HG02610 (cell line): ENCODE measurements at regions not wholly inside any gene's neighbourhood (a gene's known extent, or its start where the extent isn't known, plus 50 kb on each side); places are given as distances from the start of the nearest gene placed in this dataset.
"Not testable (repeated sequence)": the region's sequence is repeated elsewhere in the genome, so short reads cannot be mapped to it uniquely, and the experiment has no call there.

Experiments
- ATAC-seq: cut with Tn5 transposase; IDR thresholded peaks from one replicate; pipeline ENCODE4 v1.9.1; 2021; ENCODE audit warnings: mild to moderate bottlenecking, moderate library complexity; ENCODE audit not compliant: unreplicated experiment

- ATAC-seq: no peak
These were observed 288.8 kb upstream of the CELF4 start for GRCh38 chr18:37854396-37854795.

GRCh38 chr18:37853706-37854105, 288.1 kb upstream of the CELF4 start:
- ATAC-seq: no peak

GRCh38 chr18:37852464-37852863, 286.9 kb upstream of the CELF4 start:
- no peak for ATAC-seq

DNA sequence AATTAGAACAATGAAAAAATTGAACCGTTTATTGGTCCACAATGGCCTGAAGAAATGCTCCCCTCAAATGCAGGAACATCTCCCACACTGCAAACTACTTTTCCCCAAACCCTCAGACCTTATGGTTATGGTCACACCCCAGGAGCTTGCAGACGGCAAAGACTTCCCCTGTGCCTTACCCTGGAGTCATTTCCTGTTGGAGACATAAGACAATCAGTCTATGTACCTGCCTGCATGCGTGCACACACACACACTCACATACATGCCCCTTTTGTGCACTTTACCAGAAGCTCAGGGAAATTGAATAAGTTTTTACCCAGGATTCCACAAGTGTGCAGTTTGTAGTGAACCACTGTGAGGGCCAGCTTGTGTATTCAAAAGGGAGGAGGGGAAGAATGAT, 281.9 kb upstream of the CELF4 start:
- no peak for ATAC-seq

DNA sequence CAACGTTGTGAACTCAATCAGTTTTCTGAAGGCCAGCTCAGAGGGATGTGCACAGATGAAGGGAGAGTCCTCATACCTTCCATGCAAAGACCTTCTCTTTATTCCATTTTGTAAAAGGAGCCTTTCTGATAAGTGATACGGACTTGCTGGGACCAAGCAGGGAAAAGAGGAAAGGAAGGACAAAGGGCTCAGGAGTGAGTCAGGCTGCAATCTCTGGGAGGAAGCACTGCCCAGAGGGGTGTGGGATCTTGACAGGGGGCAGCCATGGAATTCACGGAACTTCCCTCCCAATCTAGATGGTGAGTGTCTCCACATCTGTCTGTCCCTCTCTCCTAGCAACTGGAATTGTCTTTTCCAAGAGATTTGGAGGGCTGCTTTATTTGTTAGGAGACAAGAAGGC, 281.4 kb upstream of the CELF4 start:
- no peak for ATAC-seq

DNA sequence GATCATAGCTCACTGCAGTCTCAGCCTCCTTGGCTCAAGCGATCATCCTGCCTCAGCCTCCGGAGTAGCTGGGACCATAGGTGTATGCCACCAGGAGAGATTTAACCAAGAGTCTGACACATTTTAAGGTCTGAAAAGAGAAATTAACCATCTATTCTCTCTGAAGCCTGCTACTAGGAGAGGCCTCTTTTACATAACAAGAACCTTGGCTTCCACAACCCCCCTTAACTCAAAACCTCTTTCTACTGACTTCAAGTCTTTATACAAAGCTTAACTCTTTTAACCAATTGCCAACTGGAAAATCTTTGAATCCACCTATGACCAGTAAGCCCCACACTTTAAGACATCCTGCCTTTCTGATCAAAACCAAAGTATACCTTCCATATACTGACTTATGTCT, 279.9 kb upstream of the CELF4 start:
- ATAC-seq: no peak

DNA sequence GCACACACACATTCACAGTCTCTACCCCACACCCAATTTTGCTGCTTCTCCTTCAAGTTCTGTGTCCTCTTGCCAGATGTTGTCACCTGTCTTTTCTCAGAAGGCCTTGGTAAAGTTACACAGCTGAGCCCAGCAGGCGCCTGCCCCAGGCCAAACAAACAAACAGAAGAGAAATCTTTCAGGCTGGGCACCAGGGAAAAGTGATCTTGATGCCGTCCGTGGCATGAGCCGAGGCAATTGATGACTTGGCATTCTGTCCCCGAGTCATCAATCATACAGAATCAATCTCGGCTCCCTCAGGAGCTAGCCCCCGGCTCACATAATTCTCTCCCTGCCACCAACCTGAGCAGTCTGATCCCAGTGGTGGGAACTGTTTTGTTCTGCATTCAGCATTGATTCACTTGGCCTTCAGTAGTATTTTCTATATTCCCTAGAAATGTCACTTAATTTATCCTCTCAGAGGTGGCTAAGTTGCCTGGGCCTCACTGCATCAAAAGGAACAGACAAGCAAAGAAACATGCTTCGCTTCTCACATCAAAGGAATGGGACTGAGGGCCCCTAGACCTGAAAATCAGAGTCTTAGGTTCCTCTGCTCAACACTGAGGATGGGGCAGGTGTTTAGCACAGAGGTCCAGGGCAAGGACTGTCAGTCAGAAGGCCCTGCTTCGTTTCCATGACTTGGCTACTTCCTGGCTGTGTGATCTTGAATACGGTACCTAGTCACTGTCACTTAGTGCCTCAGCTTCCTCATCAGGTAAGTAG, 278.8 kb upstream of the CELF4 start:
- no peak for ATAC-seq

DNA sequence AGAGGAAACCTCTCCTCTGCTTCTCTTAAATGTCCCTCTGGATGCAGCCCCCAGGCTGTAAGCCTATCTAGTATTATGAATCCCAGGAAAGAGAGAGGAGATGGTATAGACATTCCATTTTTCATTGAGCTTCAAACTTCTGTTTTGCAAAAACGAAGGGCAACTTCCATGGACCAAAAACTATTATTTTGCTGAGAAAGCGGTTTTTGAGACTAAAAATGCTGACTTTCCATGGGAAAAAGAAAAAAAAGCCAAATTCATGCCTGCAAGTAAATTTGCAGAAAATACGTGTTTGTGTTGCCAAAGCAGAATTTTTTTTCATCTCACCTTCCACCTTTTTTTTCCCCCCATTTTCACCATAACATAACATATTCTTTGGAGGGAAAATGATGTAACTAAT, 272.5 kb upstream of the CELF4 start:
- ATAC-seq: no peak

- ATAC-seq: no peak
These were observed 270.7 kb upstream of the CELF4 start for GRCh38 chr18:37836071-37836970.

DNA sequence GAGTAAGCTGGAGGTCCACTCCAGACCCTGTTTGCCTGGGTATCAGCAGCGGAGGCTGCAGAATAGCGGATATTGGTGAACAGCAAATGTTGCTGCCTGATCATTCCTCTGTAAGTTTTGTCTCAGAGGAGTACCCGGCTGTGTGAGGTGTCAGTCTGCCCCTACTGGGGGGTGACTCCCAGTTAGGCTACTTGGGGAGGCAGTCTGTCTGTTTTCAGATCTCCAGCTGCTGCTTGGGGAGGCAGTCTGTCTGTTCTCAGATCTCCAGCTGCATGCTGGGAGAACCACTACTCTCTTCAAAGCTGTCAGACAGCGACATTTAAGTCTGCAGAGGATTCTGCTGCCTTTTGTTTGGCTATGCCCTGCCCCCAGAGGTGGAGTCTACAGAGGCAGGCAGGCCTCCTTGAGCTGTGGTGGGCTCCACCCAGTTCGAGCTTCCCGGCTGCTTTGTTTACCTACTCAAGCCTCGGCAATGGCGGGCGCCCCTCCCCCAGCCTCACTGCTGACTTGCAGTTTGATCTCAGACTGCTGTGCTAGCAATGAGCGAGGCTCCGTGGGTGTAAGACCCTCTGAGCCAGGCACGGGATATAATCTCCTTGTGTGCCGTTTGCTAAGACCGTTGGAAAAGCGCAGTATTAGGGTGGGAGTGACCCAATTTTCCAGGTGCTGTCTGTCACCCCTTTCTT, 266.6 kb upstream of the CELF4 start:
- ATAC-seq: not testable (repeated sequence)

- no peak for ATAC-seq
These were observed 247.4 kb upstream of the CELF4 start for GRCh38 chr18:37812961-37813360.

GRCh38 chr18:37805773-37806404, 240.3 kb upstream of the CELF4 start:
- no peak for ATAC-seq

GRCh38 chr18:37796823-37797349, 231.3 kb upstream of the CELF4 start:
- no peak for ATAC-seq

- ATAC-seq: no peak
These were observed 221.9 kb upstream of the CELF4 start for GRCh38 chr18:37787452-37787851.

GRCh38 chr18:37783771-37784170, 218.2 kb upstream of the CELF4 start:
- ATAC-seq: no peak

DNA sequence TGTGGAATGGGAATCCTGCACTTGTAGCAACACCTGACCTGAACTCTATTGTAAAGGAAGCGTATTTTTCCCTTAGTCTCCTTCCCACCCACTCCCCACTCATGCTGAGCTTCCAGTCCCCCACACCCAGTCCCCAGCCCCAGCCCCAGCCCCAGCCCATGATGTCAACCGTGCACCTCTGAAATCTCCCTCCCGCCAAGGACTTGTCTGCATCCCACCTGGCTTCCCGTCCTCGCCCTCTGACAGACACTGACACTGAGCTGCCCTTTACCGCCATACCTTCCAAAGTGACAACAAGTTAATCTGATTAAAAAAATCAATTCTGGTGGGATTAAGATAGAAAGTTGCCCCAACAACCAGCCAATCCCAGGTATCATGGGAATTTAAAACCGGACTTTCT, 213.6 kb upstream of the CELF4 start:
- ATAC-seq: no peak

DNA sequence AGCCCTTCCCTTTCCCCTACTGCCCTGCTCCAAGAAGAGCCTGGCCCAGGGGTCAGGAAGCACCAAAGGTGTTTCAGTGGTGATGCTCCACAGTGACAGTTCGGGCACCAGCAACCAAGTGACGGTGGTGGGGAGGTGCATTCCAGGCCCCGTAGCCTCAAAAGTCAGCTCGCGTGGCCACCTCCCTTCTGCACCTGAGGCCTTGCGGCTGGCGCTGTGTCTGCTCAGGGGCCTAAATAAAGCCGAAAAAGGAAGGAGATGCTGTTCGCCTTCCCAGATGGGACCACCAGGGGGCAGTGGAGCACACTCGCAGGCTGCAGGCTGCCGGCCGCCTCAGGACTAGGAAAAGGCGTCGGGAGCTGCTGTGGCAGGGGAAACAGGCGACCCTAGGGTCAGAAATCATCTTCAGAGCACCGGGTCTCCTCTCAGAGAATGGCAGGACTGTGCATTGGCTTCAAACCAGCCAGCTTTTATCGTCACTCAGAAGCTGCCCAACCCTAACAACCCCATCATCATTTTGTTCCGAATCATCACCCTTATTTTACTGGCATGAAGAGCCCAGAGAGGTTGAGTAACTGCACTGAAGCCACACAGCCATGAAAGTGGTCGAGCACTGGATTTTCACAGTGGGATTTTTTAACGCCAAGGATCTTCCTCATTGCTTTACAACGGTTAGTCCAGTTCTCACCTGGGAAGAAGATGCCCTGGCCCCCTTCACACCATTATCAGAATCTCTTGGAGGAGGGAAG, 213.0 kb upstream of the CELF4 start:
- peak; percentile 80 for ATAC-seq

DNA sequence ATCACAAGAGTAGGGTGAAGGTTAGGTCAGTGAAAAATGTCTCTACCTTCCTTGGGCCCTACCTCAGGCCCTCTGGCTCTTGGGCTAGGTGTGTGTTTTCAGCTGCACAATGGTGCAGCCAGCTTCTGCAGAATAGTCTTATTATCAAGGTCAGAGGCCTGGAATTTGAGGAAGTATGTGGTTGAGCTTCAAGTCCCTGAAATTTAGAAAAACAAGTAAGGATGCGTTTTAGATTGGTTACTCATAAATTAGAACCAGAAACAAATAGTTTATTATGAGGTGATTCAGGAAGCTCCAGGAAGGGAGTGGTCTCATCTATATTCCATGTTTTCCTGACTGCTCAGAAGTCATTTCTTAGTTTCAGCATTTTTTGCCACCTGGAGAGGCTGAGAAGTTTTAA, 204.2 kb upstream of the CELF4 start:
- ATAC-seq: no peak

- ATAC-seq: no peak
These were observed 199.1 kb upstream of the CELF4 start for GRCh38 chr18:37764541-37765288.
